Gastrocnemius medialis (tissue), 4 donors: ENCODE measurements at regions not wholly inside any gene's neighbourhood (a gene's known extent, or its start where the extent isn't known, plus 50 kb on each side); places are given as distances from the start of the nearest gene placed in this dataset.

Source experiments
- ATAC-seq, 2 donors: fragments of 150-250 bp; one replicate each; pipeline ENCODE4 v1.9.1; 2016
- DNase-seq, 2 donors: peaks; one replicate each; pipeline ENCODE4 v3.0.0-alpha.2; 2019
- H3K27ac ChIP-seq, 4 donors: fragments of 200-600 bp; sonication (generic); 1 replicate in 1 of 4; 2 replicates in 3 of 4; pipeline ENCODE4 v1.5.1; 2016 to 2018; ENCODE audit warnings: mild to moderate bottlenecking in 2 of 4, moderate library complexity in 1 of 4
- H3K27me3 ChIP-seq, 3 donors: fragments of 200-600 bp; sonication (generic) in 2 of 3; 1 replicate in 1 of 3; 2 replicates in 2 of 3; pipeline versions ENCODE4 v1.5.1 to v1.6.0; 2016 to 2019; ENCODE audit warnings: mild to moderate bottlenecking in 1 of 3, moderate library complexity in 1 of 3
- H3K36me3 ChIP-seq, 2 donors: fragments of 200-600 bp; sonication (generic) in 1 of 2; one replicate each; pipeline ENCODE4 v1.5.1; 2017 to 2018
- H3K4me1 ChIP-seq, 2 donors: fragments of 200-600 bp; sonication (generic) in 1 of 2; one replicate each; pipeline ENCODE4 v1.5.1; 2016 to 2017; ENCODE audit warnings: mild to moderate bottlenecking in 2 of 2
- H3K4me3 ChIP-seq, 4 donors: fragments of 200-600 bp; sonication (generic) in 3 of 4; 1 replicate in 1 of 4; 2 replicates in 3 of 4; pipeline ENCODE4 v1.5.1; 2016 to 2019; ENCODE audit warnings: mild to moderate bottlenecking in 2 of 4
- H3K9me3 ChIP-seq, 3 donors: fragments of 200-600 bp; sonication (generic) in 2 of 3; 1 replicate in 1 of 3; 2 replicates in 2 of 3; pipeline ENCODE4 v1.5.1; 2016 to 2019
- POLR2A ChIP-seq, 2 donors: fragments of 450-650 bp; IDR thresholded peaks; one replicate each; pipeline ENCODE4 v1.6.1; 2017; ENCODE audit warnings: antibody characterized with exemption in 2 of 2, mild to moderate bottlenecking in 2 of 2, moderate library complexity in 2 of 2
- in situ Hi-C, 4 donors: fragments of 200-750 bp; cut with MboI; loops; one replicate each; pipeline versions ENCODE4 v1.15.0 to v1.8.0; 2017; ENCODE audit warnings: low sequenced_read_pairs in 4 of 4
- intact Hi-C: fragments of 100-400 bp; cut with DNase I; formaldehyde crosslinking; loops from one replicate; pipeline ENCODE4 v1.15.1; 2023; ENCODE audit warnings: low total_unique reads
- TF ChIP-seq, protein P1 (sequence below), 5 experiments: fragments of 450-650 bp in 3 of 5; fragments of 200-600 bp in 2 of 5; sonication (generic) in 2 of 5; IDR thresholded peaks in 4 of 5; conservative IDR thresholded peaks in 1 of 5; 1 replicate in 4 of 5; 2 replicates in 1 of 5; pipeline ENCODE4 v1.5.1; 2016 to 2019; ENCODE audit warnings: antibody characterized with exemption in 5 of 5, mild to moderate bottlenecking in 3 of 5, moderate library complexity in 3 of 5

DNA sequence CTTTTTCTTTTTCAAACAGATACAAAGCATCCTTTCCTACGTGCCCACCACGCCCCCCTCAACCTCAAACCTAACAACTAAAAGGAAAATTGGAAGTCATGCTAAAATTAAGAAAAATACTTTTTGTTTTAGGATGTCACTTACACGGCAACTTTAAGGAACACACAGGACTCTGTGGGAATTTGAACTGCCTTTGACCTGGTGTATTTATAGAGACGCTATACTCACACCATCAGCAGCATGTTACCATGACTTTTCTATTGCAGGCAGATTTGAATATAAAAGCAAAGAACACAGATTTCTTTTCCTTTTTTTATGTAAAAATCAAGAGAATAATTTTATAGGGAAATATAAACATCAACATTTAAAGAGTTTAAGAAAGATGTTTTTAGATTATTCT is 198.2 kb downstream of the SIPA1L2 start:
- no peak for ATAC-seq
- in situ Hi-C loops: no loop called here
- no peaks in the 10 kb centered on the region for H3K36me3 ChIP-seq

GRCh38 chr1:232431326-232431725 is 198.6 kb downstream of the SIPA1L2 start:
- intact Hi-C loops (no loop called here), in situ Hi-C loops (no loop called here)
- no peaks in the 10 kb centered on the region for H3K27me3 ChIP-seq
- H3K27ac ChIP-seq: no peak overlapping the region
- no peak for TF ChIP-seq POLR2A (IDR thresholded peaks at IDR 0.05)
- TF ChIP-seq, protein P1, sequence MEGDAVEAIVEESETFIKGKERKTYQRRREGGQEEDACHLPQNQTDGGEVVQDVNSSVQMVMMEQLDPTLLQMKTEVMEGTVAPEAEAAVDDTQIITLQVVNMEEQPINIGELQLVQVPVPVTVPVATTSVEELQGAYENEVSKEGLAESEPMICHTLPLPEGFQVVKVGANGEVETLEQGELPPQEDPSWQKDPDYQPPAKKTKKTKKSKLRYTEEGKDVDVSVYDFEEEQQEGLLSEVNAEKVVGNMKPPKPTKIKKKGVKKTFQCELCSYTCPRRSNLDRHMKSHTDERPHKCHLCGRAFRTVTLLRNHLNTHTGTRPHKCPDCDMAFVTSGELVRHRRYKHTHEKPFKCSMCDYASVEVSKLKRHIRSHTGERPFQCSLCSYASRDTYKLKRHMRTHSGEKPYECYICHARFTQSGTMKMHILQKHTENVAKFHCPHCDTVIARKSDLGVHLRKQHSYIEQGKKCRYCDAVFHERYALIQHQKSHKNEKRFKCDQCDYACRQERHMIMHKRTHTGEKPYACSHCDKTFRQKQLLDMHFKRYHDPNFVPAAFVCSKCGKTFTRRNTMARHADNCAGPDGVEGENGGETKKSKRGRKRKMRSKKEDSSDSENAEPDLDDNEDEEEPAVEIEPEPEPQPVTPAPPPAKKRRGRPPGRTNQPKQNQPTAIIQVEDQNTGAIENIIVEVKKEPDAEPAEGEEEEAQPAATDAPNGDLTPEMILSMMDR (IDR thresholded peaks at IDR 0.05 in 4 of 5, conservative IDR thresholded peaks at IDR 0.05 in 1 of 5): no peak
- ATAC-seq (no peak), DNase-seq (no peak)
- peaks cover 23 to 31% of the 10 kb centered on the region in 2 donors for H3K4me1 ChIP-seq
- no peaks in the 10 kb centered on the region for H3K36me3 ChIP-seq
- H3K4me3 ChIP-seq: no peak overlapping the region
- no peaks in the 10 kb centered on the region for H3K9me3 ChIP-seq

More for the DNA sequence above, 198.2 kb downstream of the SIPA1L2 start:
- no peak overlapping the region for H3K4me3 ChIP-seq
- no peak overlapping the region for H3K27ac ChIP-seq
- peaks cover 23 to 31% of the 10 kb centered on the region in 2 donors for H3K4me1 ChIP-seq
- no peak for TF ChIP-seq POLR2A (IDR thresholded peaks at IDR 0.05)
- TF ChIP-seq, protein P1 (IDR thresholded peaks at IDR 0.05 in 4 of 5, conservative IDR thresholded peaks at IDR 0.05 in 1 of 5): no peak
- H3K27me3 ChIP-seq: no peaks in the 10 kb centered on the region
- no peak for DNase-seq
- intact Hi-C loops: no loop called here
- H3K9me3 ChIP-seq: no peaks in the 10 kb centered on the region

- Histone ChIP-seq H3K4me3 (no peak overlapping the region), H3K27ac (no peak overlapping the region), H3K27me3 (no peaks in the 10 kb centered on the region), H3K4me1 (peaks cover 23 to 31% of the 10 kb centered on the region in 2 donors), H3K36me3 (peaks cover 0 to 3% of the 10 kb centered on the region in 2 donors), H3K9me3 (no peaks in the 10 kb centered on the region)
- TF ChIP-seq, protein P1 (IDR thresholded peaks at IDR 0.05 in 4 of 5, conservative IDR thresholded peaks at IDR 0.05 in 1 of 5): no peak
- TF ChIP-seq POLR2A (IDR thresholded peaks at IDR 0.05): no peak
- in situ Hi-C loops (no loop called here), intact Hi-C loops (no loop called here)
- ATAC-seq (no peak), DNase-seq (no peak)
Measured at GRCh38 chr1:232430467-232430866, 199.5 kb downstream of the SIPA1L2 start.

- Histone ChIP-seq H3K4me1 (peaks cover 23 to 31% of the 10 kb centered on the region in 2 donors), H3K9me3 (no peaks in the 10 kb centered on the region), H3K27me3 (no peaks in the 10 kb centered on the region), H3K4me3 (no peak overlapping the region), H3K36me3 (peaks cover 0 to 10% of the 10 kb centered on the region in 2 donors), H3K27ac (peak overlapping the region in 1 of 4 donors; percentile 32)
- in situ Hi-C loops: no loop called here
- ATAC-seq: peak; percentile 95 to 97
- peak; percentile 29 to 38 for DNase-seq
- no peak for TF ChIP-seq POLR2A (IDR thresholded peaks at IDR 0.05)
- TF ChIP-seq, protein P1 (IDR thresholded peaks at IDR 0.05 in 4 of 5, conservative IDR thresholded peaks at IDR 0.05 in 1 of 5): no peak
- intact Hi-C loops: loop anchor here (1.0 to 10.0 kb wide), 3 partner anchors 48 to 196 kb away; no protein-coding TSS in a partner anchor
Measured at GRCh38 chr1:232428786-232429530, 201.0 kb downstream of the SIPA1L2 start.
